ENCODE measurements at regions not wholly inside any gene's neighbourhood (a gene's known extent, or its start where the extent isn't known, plus 50 kb on each side); places are given as distances from the start of the nearest gene placed in this dataset.

- DNase-seq (ENCODE audit: low spot score) (no peak), ATAC-seq (peak in 1 of 2 donors; percentile 54)
- peaks cover 3% of the 10 kb centered on the region for H3K9me3 Mint-ChIP-seq
- H3K4me3 Mint-ChIP-seq: peak overlapping the region; percentile 26
- no peaks in the 10 kb centered on the region for H3K27me3 Mint-ChIP-seq
- H3K27ac Mint-ChIP-seq: peak overlapping the region; percentile 63 to 98
- H3K4me1 Mint-ChIP-seq (ENCODE audit: low read depth in 2 of 2): peaks cover 53 to 66% of the 10 kb centered on the region in 2 donors
- H3K36me3 Mint-ChIP-seq: no peaks in the 10 kb centered on the region
These were observed 56.9 kb upstream of the RGS1 start for GRCh38 chr1:192518700-192519099.

- H3K27me3 Mint-ChIP-seq: no peaks in the 10 kb centered on the region
- peak; percentile 82 for DNase-seq (ENCODE audit: low spot score)
- peaks cover 8% of the 10 kb centered on the region for H3K9me3 Mint-ChIP-seq
- H3K4me1 Mint-ChIP-seq (ENCODE audit: low read depth in 2 of 2): peaks cover 54 to 59% of the 10 kb centered on the region in 2 donors
- H3K27ac Mint-ChIP-seq: peak overlapping the region; percentile 63 to 80
- H3K36me3 Mint-ChIP-seq: no peaks in the 10 kb centered on the region
- H3K4me3 Mint-ChIP-seq: peak overlapping the region; percentile 76
- peak; percentile 57 to 58 for ATAC-seq
These were observed 53.8 kb upstream of the RGS1 start for GRCh38 chr1:192521734-192522133.

GRCh38 chr1:192522673-192523072, 52.9 kb upstream of the RGS1 start:
- ATAC-seq: no peak
- H3K36me3 Mint-ChIP-seq: no peaks in the 10 kb centered on the region
- H3K27ac Mint-ChIP-seq: peak overlapping the region in 1 of 2 donors; percentile 80
- H3K27me3 Mint-ChIP-seq: no peaks in the 10 kb centered on the region
- peaks cover 6% of the 10 kb centered on the region for H3K9me3 Mint-ChIP-seq
- no peak overlapping the region for H3K4me3 Mint-ChIP-seq
- no peak for DNase-seq (ENCODE audit: low spot score)
- H3K4me1 Mint-ChIP-seq (ENCODE audit: low read depth in 2 of 2): peaks cover 48 to 54% of the 10 kb centered on the region in 2 donors

- Mint-ChIP-seq H3K27ac (peak overlapping the region; percentile 19 to 88), H3K4me1 (ENCODE audit: low read depth in 2 of 2) (peaks cover 55 to 65% of the 10 kb centered on the region in 2 donors), H3K4me3 (peak overlapping the region; percentile 0), H3K36me3 (no peaks in the 10 kb centered on the region), H3K27me3 (no peaks in the 10 kb centered on the region), H3K9me3 (peaks cover 6% of the 10 kb centered on the region)
- no peak for ATAC-seq
- DNase-seq (ENCODE audit: low spot score): no peak
These were observed 51.4 kb upstream of the RGS1 start for GRCh38 chr1:192524223-192524622.

All from natural killer cell treated with Interleukin-12 subunit alpha and Interleukin-12 subunit beta and Interleukin-15 and Interleukin-18, amount 100 ng/mL, for 72 hours (primary cell).